GM12873 (cell line): ENCODE measurements at regions not wholly inside any gene's neighbourhood (a gene's known extent, or its start where the extent isn't known, plus 50 kb on each side); places are given as distances from the start of the nearest gene placed in this dataset.

Experiments used
- TF ChIP-seq, protein P1 (sequence below): IDR thresholded peaks from 2 replicates; pipeline ENCODE4 v1.5.1; 2012; ENCODE audit warnings: low read depth, mild to moderate bottlenecking, moderate library complexity, low read length, control low read depth; ENCODE audit not compliant: insufficient read depth; ENCODE audit errors: missing control alignments

DNA sequence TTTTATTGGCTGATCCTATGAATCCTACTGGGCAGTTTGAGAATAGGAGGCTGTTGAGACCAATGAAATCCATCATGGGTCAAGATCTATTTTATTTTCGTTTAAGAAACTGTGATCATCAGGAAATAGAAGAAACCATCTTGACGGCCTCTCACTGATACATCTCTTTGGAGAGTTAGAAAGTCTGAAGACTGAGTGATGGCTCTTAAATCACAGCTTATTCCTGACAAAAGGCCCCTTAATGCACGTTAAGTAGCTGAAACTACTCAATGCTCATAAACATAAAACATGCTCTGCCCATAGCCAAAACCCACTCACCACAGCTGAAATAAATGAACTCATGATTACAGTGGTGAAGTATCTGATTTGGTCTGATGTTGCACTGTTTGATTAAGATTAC is 784.5 kb upstream of the NEGR1 start:
- TF ChIP-seq, protein P1, sequence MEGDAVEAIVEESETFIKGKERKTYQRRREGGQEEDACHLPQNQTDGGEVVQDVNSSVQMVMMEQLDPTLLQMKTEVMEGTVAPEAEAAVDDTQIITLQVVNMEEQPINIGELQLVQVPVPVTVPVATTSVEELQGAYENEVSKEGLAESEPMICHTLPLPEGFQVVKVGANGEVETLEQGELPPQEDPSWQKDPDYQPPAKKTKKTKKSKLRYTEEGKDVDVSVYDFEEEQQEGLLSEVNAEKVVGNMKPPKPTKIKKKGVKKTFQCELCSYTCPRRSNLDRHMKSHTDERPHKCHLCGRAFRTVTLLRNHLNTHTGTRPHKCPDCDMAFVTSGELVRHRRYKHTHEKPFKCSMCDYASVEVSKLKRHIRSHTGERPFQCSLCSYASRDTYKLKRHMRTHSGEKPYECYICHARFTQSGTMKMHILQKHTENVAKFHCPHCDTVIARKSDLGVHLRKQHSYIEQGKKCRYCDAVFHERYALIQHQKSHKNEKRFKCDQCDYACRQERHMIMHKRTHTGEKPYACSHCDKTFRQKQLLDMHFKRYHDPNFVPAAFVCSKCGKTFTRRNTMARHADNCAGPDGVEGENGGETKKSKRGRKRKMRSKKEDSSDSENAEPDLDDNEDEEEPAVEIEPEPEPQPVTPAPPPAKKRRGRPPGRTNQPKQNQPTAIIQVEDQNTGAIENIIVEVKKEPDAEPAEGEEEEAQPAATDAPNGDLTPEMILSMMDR: no peak

DNA sequence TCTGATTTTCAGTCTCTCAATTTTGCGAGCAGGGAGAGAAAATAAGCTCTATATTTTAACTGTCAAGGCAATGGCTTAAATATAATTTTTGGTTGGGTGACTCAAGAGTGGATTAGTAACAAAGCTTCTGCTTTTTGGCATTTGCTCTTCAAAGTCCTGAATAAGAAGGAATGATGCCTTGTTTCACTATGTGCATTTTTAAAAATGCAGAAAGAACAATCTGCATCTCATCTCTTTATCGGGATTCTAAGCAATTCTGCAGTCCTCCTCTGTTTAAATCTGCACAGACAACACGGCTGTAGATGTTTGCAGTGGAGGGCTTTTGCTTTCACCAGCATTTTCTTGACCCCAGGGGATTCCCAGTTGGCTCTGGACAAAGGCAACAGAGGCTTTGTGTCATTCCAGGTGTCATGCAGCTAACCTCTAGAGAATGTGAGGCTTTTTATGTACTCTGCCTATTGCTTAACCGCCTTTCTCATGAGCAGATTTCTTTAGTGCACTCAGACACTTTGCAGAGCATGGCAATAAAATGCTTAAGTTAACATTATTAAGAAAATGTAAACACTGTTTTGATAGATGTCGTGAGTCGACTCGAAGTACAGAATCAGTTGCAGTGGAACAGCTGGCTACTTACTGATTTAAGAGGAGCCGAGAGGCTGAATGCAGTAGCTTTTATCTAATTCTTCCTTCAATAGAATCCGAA is 783.2 kb upstream of the NEGR1 start:
- TF ChIP-seq, protein P1: no peak

DNA sequence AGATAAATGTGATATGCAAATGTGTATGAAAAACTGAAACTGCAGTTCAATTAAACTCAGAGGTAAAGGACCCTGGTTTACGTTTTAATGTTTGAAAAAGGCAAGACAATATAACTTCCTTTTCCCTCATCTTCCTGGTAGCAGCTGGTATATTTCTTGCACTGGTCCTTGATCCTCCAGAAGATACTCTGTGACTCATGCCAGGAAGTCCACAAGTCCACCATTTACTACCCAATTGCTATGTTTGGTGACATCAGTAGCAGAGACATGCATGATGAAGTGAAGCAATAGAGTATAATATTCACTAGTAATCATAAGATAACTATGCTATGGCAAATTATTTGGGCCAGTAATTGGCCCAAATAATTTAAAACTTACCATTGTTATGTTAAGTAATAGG is 774.5 kb upstream of the NEGR1 start:
- TF ChIP-seq, protein P1: no peak

DNA sequence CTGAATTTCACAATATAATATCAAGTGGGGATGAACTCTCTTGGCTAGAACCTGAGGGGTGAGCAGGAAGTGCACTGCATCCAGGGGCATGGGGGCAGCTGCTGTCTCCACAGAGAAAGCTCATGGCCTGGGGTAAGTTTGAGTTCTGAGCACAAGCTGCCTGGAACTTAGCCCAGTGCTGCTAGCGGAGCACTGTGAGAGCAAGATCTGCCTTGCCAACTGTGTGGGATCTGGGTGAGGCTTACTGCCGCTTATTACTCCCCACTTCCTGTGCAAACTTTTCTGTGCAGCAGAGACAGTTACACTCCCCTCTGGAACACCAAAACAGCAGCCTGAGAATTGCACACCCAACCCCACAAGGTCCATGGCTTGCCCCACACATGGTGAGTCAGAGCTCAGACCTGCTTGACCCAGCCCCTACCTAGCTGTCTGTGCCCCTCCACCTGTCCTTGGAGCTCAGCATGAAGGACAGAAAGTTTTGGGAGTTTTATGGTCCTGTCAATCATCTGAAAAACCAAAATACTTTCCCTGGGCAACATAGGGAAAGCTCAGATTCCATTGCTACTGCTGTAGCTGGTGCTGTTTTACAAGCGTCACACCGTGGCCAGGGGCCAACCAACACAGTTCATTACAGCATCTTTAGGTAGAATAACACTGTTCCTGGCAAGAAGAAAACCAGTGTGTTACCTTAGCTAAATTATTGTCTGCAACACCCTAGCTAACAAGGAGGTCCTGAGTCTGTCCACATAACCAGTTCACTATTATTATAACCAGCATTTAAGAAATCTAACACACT is 762.1 kb upstream of the NEGR1 start:
- TF ChIP-seq, protein P1: no peak

DNA sequence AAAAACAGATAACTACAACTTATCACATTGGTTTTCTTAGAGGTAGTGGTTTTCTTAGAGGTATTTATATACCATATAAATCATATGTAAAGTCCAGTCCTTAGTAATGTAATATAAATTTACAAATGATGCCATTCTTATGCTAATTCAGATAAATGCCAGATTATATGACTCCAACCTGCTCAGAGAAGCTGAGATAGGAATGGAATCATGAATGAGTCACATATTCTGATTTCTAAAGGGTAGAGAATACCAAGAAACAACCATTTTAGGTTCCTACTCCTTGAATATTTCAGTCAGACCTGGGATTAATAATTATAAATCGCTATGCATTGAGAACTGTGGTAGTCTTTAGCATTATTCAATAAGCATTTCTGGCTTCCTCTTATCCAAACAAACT is 760.1 kb upstream of the NEGR1 start:
- TF ChIP-seq, protein P1: no peak

DNA sequence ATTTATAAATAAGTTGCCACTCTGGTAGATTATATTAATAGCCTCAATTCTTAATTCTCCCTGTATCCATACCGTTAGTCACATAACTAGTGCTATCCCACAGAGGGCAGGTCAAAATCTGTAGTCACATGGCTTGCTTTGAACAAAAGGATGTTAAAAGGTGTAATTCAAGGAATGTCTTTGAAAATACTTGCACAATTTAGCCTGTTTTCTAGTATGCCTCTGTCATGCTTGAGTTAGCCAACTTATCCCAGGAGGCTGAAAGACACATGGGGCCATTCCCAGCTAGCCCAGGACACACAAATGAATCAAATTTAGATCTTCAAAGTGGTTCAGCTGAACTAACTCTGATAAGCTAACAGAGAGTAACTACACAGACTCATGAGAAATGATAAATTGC is 758.5 kb upstream of the NEGR1 start:
- TF ChIP-seq, protein P1: no peak

DNA sequence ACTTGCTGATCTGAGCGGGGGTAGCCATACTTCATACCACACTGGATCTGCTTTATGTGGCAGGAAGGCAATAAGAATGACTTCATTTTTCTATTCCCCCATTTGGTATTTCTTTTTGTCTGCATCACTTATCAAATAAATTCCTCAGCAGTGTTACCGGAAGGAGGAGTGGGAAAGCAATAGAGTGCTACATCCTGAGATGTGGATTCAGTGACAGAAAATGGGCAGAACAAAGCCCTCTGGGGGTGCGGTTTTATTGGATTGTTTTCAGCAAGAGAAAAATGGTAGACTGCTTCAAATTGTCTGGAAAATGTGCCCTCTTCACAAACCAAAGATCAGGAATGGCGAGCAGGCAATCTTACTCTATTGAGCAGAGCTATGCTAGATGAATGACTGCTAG is 751.9 kb upstream of the NEGR1 start:
- TF ChIP-seq, protein P1: no peak
